Lower leg skin (tissue), 3 donors: ENCODE measurements at regions not wholly inside any gene's neighbourhood (a gene's known extent, or its start where the extent isn't known, plus 50 kb on each side); places are given as distances from the start of the nearest gene placed in this dataset.

Source experiments
- CTCF ChIP-seq, 3 donors: fragments of 450-650 bp; IDR thresholded peaks; one replicate each; pipeline ENCODE4 v1.5.1; 2016; ENCODE audit warnings: antibody characterized with exemption in 3 of 3, mild to moderate bottlenecking in 3 of 3, moderate library complexity in 2 of 3
- POLR2A ChIP-seq, 2 donors: fragments of 450-650 bp; IDR thresholded peaks; one replicate each; pipeline ENCODE4 v1.6.1; 2016 to 2017; ENCODE audit warnings: antibody characterized with exemption in 2 of 2, mild to moderate bottlenecking in 1 of 2, moderate library complexity in 1 of 2

GRCh38 chr1:101089613-101090338 is 64.2 kb upstream of the DPH5 start:
- no peak for TF ChIP-seq CTCF (IDR thresholded peaks at IDR 0.05)
- TF ChIP-seq POLR2A (IDR thresholded peaks at IDR 0.05), result no peak
